HG03571 (cell line): ENCODE measurements at regions not wholly inside any gene's neighbourhood (a gene's known extent, or its start where the extent isn't known, plus 50 kb on each side); places are given as distances from the start of the nearest gene placed in this dataset.
"Not testable (repeated sequence)": the region's sequence is repeated elsewhere in the genome, so short reads cannot be mapped to it uniquely, and the experiment has no call there.

Experiments used
- ATAC-seq: cut with Tn5 transposase; IDR thresholded peaks from one replicate; pipeline ENCODE4 v1.9.1; 2021; ENCODE audit not compliant: unreplicated experiment

- ATAC-seq: no peak
Observed at GRCh38 chr3:177249203-177249602, 51.9 kb upstream of the TBL1XR1 start.

- no peak for ATAC-seq
Observed at GRCh38 chr3:177250151-177250550, 52.9 kb upstream of the TBL1XR1 start.

GRCh38 chr3:177251755-177252154 lies 54.5 kb upstream of the TBL1XR1 start:
- ATAC-seq: no peak

GRCh38 chr3:177257006-177257405 lies 59.7 kb upstream of the TBL1XR1 start:
- ATAC-seq: no peak

- ATAC-seq: no peak
Observed at GRCh38 chr3:177257625-177258024, 60.3 kb upstream of the TBL1XR1 start.

- ATAC-seq: no peak
Observed at GRCh38 chr3:177262396-177262795, 65.1 kb upstream of the TBL1XR1 start.

GRCh38 chr3:177263615-177264368 lies 66.5 kb upstream of the TBL1XR1 start:
- no peak for ATAC-seq

GRCh38 chr3:177271811-177272501 lies 74.7 kb upstream of the TBL1XR1 start:
- ATAC-seq: not testable (repeated sequence)

GRCh38 chr3:177278016-177278415 lies 80.7 kb upstream of the TBL1XR1 start:
- no peak for ATAC-seq

GRCh38 chr3:177279118-177279815 lies 82.0 kb upstream of the TBL1XR1 start:
- ATAC-seq: no peak

GRCh38 chr3:177281292-177282118 lies 84.2 kb upstream of the TBL1XR1 start:
- no peak for ATAC-seq

- no peak for ATAC-seq
Observed at GRCh38 chr3:177282119-177282655, 84.9 kb upstream of the TBL1XR1 start.

- ATAC-seq: no peak
Observed at GRCh38 chr3:177283983-177284382, 86.7 kb upstream of the TBL1XR1 start.

- no peak for ATAC-seq
Observed at GRCh38 chr3:177284383-177284881, 87.2 kb upstream of the TBL1XR1 start.

GRCh38 chr3:177286034-177286433 lies 88.8 kb upstream of the TBL1XR1 start:
- no peak for ATAC-seq

GRCh38 chr3:177287231-177287630 lies 89.9 kb upstream of the TBL1XR1 start:
- no peak for ATAC-seq

- no peak for ATAC-seq
Observed at GRCh38 chr3:177290633-177291032, 93.4 kb upstream of the TBL1XR1 start.

- ATAC-seq: no peak
Observed at GRCh38 chr3:177294221-177294620, 96.9 kb upstream of the TBL1XR1 start.

GRCh38 chr3:177295116-177295515 lies 97.8 kb upstream of the TBL1XR1 start:
- ATAC-seq: no peak

- ATAC-seq: no peak
Observed at GRCh38 chr3:177299250-177299649, 102.0 kb upstream of the TBL1XR1 start.
